GM21526 (cell line): ENCODE measurements at regions not wholly inside any gene's neighbourhood (a gene's known extent, or its start where the extent isn't known, plus 50 kb on each side); places are given as distances from the start of the nearest gene placed in this dataset.

Experiments
- ATAC-seq: cut with Tn5 transposase; IDR thresholded peaks from one replicate; pipeline ENCODE4 v1.9.1; 2021; ENCODE audit warnings: moderate library complexity; ENCODE audit not compliant: unreplicated experiment, low FRiP score

GRCh38 chr2:22491442-22491841 is 893.5 kb upstream of the KLHL29 start:
- no peak for ATAC-seq

- no peak for ATAC-seq
Measured at GRCh38 chr2:22494156-22494555, 890.8 kb upstream of the KLHL29 start.

DNA sequence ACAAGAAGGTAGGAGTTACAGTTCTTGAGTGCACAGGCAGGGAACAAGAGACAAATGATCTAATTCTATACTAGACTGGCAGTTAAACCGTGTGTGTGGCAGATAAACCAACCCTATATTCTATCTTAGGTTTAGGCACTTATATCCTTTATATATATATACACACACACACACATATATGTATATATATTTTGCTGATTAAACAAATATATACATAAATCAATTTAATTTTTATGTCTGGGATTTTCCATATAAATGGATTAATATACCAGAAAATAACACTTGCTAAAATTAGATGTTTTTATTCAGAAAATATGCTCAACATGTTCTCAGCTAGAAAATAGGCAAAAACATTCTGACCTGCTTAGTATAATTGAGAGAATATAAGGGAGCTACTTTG is 887.9 kb upstream of the KLHL29 start:
- no peak for ATAC-seq

DNA sequence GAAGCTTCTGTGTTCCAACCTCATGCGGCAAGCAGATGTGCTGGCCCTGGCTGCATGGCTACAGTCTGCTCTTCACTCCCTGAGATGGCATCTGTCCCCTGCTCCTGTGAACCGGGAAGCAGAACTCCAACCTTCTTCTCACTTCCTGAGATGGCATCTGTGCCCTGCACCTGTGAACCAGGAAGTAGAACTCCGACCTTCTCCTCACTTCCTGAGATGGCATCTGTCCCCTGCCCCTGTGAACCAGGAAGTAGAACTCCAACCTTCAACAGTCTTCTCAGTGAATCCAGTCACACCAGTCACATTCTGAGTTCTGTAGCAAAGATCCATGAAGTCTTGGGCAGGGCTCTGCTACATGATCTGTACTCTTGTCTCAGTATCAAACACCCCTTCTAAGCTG is 887.2 kb upstream of the KLHL29 start:
- ATAC-seq: no peak

DNA sequence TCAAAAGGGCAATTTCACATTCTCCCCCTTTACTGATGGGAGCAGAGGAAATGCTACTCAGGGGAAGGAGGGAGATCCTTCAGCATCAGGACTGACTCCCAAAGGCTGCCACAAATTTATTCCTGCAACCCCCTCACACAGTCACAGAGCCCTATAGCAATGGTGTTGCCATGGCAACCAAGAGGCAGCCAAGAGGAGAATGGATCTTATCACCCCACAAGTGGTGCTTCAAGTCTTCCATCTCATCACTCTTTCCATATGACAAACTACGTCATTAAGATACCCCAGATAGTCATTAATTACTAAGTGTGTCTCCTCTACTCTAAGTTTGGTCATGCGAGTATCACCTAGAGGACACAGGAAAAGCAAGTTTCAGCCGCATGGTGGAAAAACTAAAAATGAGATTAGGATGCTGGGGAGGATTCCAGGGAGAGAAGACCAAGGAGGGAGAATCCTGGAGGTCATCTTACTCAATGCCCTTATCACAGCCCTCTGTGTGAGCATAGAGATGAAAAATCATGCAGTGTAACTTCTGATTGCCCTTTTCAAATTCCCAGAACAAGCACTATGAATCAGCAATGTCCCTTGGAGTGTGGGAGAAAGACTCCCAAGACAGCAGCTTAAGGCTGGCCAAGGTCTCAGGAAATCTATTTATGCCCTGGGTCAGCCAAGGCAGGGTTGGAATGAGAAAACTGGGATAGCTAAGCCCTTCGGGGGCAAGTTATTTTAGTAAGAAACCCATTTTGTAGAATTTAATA is 885.7 kb upstream of the KLHL29 start:
- ATAC-seq: no peak

DNA sequence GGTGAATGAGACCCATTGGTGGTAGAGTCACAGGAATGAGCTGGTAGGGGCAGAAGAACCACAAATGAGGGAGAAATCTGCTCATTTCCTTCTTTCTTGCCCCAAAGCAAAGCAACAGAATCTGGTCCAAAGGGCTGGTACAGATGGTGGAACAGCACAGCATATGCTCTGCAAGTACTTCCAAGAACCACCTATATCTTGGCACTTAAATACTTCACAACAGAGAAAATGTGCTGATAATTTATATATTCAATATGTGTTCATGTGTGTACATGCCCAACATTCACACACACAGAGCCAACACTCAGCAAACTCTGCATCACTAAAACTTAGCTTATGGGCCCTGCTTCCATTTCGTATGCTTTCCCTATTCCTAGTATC is 884.4 kb upstream of the KLHL29 start:
- ATAC-seq: no peak

DNA sequence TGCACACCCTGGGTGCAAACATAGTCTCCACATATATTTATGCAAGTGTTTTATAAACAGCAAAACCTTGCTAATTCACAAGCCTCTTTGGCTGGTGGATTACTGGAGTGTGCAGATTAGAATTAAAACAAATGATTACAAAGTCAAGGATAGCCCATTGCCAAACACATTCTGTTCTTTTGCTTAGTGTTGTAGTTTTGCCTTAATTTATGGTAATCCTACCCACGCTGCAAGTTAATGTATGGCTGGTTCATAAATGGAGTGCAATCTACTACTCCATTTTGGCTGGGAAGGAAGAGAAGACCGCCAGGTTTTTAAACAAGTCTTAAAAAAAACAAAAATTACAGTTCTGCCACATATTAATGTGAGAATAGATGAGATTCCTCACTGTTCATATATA is 883.1 kb upstream of the KLHL29 start:
- ATAC-seq: no peak

DNA sequence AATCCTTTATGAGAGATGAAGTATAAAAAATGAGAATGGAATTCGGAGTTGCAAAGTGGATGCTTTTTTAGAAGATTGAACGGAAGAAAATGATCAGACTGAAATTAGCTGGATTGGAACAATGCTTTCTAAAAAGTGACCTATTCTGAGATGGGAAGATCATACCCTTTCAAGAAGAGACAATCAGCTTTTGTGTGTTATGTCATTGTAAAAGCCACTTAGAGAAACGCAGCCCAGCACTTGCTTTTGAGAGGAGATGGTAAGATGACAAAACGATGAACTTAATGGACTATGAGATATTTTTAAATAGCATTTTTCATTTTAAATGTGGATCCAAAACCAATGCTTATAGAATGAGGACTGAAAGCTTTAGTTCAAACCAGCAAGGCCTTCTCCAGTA is 871.4 kb upstream of the KLHL29 start:
- no peak for ATAC-seq

DNA sequence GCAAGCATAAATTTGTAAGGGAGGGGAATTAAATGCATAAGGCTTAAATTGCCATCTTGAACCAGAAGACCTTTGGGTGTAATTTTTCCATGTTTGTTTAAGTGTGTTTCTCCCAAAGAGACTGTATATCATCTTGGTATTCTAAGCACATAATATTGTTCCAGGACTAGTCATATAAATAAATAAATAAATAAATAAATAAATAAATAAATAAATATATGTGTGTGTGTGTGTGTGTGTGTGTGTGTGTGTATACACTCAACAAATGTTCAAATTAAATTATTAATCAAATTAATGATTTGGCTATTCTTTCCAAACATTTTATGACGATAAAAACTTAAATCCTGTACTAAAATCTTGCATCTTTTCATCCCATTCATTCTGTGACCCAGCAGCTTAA is 867.8 kb upstream of the KLHL29 start:
- ATAC-seq: no peak

GRCh38 chr2:22518641-22519040 is 866.3 kb upstream of the KLHL29 start:
- no peak for ATAC-seq

- ATAC-seq: no peak
Measured at GRCh38 chr2:22520369-22521288, 864.4 kb upstream of the KLHL29 start.

DNA sequence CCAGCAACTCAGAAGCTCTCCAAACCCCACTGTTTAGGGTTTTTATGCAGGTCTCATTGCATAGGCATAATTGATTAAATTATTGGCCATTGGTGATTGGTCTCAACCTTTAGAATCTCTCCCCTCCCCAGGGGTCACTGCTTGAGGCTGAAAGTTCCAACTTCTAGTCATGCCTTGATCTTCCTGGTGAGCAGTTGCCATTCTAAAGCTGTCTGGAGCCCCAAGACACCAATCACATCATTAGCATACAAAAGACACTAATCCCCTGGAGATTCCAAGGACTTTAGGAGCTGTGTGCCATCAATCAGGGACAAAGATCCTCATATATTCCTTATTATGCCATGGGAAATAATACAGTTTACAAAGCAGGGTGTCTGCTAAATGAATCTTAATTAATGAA is 863.4 kb upstream of the KLHL29 start:
- ATAC-seq: no peak

- no peak for ATAC-seq
Measured at GRCh38 chr2:22525681-22526080, 859.3 kb upstream of the KLHL29 start.

DNA sequence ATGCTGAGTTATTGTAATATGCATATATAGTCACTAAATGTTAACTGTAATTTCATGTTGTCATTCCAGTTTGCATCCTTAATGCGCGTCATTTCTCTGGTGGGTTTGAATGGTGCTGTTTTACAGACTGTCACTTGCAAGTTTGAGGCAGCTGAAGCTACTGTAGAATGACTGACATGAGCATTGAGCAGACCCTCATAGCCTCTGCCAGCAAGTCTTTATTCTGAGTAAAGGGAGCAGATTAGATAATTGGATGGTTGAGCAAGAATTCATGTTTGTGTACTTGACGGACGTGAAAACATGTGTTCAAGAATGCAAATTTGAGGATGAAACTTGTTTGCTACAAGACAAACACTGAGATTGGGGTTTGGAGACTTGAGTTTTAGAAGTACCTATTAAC is 854.8 kb upstream of the KLHL29 start:
- no peak for ATAC-seq

- no peak for ATAC-seq
Measured at GRCh38 chr2:22536133-22536532, 848.8 kb upstream of the KLHL29 start.

GRCh38 chr2:22554453-22554852 is 830.5 kb upstream of the KLHL29 start:
- ATAC-seq: no peak

DNA sequence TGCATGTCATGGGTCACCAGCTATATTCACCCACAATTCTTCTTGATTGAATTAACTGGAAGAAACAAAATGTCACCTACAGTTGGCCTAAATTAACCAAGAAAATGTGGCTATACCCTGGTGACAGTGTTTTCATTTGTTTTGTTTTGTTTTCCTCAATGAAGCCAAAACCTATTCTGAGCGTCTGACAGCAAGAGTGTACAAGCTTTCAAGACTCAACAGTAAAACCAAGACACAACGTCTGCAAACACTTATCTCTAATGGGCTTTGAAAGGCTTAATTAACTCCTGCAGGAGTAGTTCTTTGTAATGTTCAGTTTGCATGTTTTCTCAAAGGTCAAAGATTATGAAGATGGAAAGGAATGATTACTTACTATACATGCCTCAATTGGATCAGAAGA is 827.6 kb upstream of the KLHL29 start:
- ATAC-seq: no peak

- no peak for ATAC-seq
Measured at GRCh38 chr2:22560021-22560420, 825.0 kb upstream of the KLHL29 start.

DNA sequence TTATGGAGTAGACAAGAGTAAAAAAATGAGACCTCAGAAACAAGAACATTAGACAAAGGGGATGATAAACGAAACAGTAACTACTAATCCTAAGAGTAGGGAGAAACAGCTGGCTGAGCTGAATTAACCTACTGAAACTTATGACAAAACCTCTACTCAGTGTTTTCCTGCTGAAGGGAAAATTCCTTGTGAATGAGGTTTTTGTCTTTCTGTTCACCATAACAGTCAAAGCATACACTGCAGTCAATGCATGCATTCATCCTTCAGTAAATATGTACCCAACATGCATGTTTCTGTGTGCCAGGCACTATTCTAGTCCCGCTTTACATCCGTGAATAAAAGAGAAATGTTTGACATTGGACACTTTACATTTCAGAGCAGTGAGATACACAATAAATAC is 805.6 kb upstream of the KLHL29 start:
- no peak for ATAC-seq

DNA sequence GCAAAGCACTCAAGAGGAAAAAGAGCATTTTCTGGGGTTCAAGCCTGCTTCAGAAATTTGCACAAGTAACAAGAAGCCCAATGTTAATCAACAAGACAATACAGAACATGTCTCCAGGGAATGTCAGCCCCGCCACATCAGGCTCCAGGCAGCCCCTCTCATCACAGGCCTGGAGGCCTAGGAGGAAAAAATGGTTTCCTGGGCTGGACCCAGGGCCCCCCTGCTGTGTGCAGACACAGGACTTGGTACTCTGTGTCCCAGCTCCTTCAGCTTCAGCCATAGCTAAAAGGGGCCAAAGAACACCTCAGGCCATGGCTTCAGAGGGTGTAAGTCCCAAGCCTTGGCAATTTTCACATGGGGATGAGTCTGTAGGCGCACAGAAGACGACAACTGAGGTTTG is 802.9 kb upstream of the KLHL29 start:
- ATAC-seq: no peak

DNA sequence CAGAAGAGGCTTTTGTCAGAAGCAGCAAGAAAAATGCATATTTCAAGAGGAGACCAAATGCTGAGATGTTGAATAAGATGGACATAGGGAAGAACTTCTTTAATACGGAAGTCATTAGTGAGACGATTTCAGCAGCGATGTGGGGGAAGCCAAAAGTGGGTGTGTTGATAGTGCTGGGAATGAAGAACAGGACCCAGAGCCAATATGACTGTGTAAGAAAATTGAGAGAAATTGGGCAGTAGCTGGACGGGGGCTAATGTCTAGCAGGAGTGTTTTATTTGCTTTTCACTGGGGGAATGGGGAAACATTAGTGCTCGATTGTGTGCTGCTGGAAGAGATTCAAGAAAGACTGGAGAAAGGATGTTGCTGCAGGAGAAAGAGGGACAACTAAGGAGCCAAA is 788.7 kb upstream of the KLHL29 start:
- no peak for ATAC-seq

GRCh38 chr2:22600156-22600555 is 784.8 kb upstream of the KLHL29 start:
- no peak for ATAC-seq
